H9 (cell line): ENCODE measurements at regions not wholly inside any gene's neighbourhood (a gene's known extent, or its start where the extent isn't known, plus 50 kb on each side); places are given as distances from the start of the nearest gene placed in this dataset.

ENCODE experiments used
- DNase-seq: peaks from one replicate; pipeline ENCODE4 v3.0.0-alpha.2; 2017
- H2AFZ ChIP-seq: one replicate; pipeline ENCODE4 v1.6.1; 2013; ENCODE audit warnings: mild to moderate bottlenecking, low read length, control low read depth, moderate library complexity
- H2AK5ac ChIP-seq: 2 replicates; pipeline ENCODE4 v1.6.1; 2013; ENCODE audit warnings: low read length, control low read depth, mixed read lengths; ENCODE audit not compliant: insufficient read length
- H2BK120ac ChIP-seq: one replicate; pipeline ENCODE4 v1.6.1; 2013; ENCODE audit warnings: low read depth, mild to moderate bottlenecking, low read length, control low read depth, inconsistent platforms; ENCODE audit not compliant: poor library complexity, severe bottlenecking
- H2BK12ac ChIP-seq: 2 replicates; pipeline ENCODE4 v1.6.1; 2013; ENCODE audit warnings: low read length, control low read depth, mixed read lengths, low read depth; ENCODE audit not compliant: insufficient read length
- H2BK15ac ChIP-seq: 2 replicates; pipeline ENCODE4 v1.6.1; 2013; ENCODE audit warnings: low read depth, low read length, control low read depth
- H2BK20ac ChIP-seq: one replicate; pipeline ENCODE4 v1.6.1; 2013; ENCODE audit warnings: low read depth, mild to moderate bottlenecking, low read length, control low read depth, inconsistent platforms; ENCODE audit not compliant: poor library complexity, severe bottlenecking
- H2BK5ac ChIP-seq: 2 replicates; pipeline ENCODE4 v1.6.1; 2013; ENCODE audit warnings: low read length, control low read depth, mixed read lengths; ENCODE audit not compliant: insufficient read length
- H3K14ac ChIP-seq: 2 replicates; pipeline ENCODE4 v1.6.1; 2013; ENCODE audit warnings: low read length, control low read depth; ENCODE audit not compliant: insufficient read depth
- H3K18ac ChIP-seq: 2 replicates; pipeline ENCODE4 v1.6.1; 2013; ENCODE audit warnings: low read depth, mild to moderate bottlenecking, mixed read lengths, low read length, control low read depth; ENCODE audit not compliant: insufficient read length
- H3K23ac ChIP-seq: 2 replicates; pipeline ENCODE4 v1.6.1; 2013; ENCODE audit warnings: low read length, control low read depth, mixed read lengths, low read depth; ENCODE audit not compliant: insufficient read length
- H3K23me2 ChIP-seq: 2 replicates; pipeline ENCODE4 v1.6.1; 2013; ENCODE audit warnings: low read depth, mild to moderate bottlenecking, mixed read lengths, low read length, control low read depth; ENCODE audit not compliant: insufficient read length, poor library complexity, severe bottlenecking
- H3K27ac ChIP-seq: 2 replicates; pipeline ENCODE4 v1.5.1; 2013; ENCODE audit warnings: low read length, control low read depth, mixed read lengths, low read depth; ENCODE audit not compliant: insufficient read length
- H3K27me3 ChIP-seq: 2 replicates; pipeline ENCODE4 v1.6.1; 2013; ENCODE audit warnings: low read length, control low read depth, inconsistent platforms; ENCODE audit not compliant: insufficient read depth
- H3K4ac ChIP-seq: 2 replicates; pipeline ENCODE4 v1.6.1; 2013; ENCODE audit warnings: low read depth, mild to moderate bottlenecking, control low read depth, inconsistent platforms, low read length, moderate library complexity
- H3K4me1 ChIP-seq: 2 replicates; pipeline ENCODE4 v1.6.1; 2013; ENCODE audit warnings: low read length, control low read depth, inconsistent platforms; ENCODE audit not compliant: insufficient read depth
- H3K4me2 ChIP-seq: 2 replicates; pipeline ENCODE4 v1.6.1; 2013; ENCODE audit warnings: low read length, control low read depth, mixed read lengths; ENCODE audit not compliant: insufficient read length, insufficient read depth
- H3K56ac ChIP-seq: 2 replicates; pipeline ENCODE4 v1.6.1; 2013; ENCODE audit warnings: low read depth, mild to moderate bottlenecking, mixed read lengths, low read length, control low read depth; ENCODE audit not compliant: insufficient read length
- H3K79me1 ChIP-seq: 2 replicates; pipeline ENCODE4 v1.6.1; 2013; ENCODE audit warnings: low read depth, mild to moderate bottlenecking, moderate library complexity, low read length, control low read depth, inconsistent platforms; ENCODE audit not compliant: insufficient read depth, poor library complexity, severe bottlenecking
- H3K79me2 ChIP-seq: 2 replicates; pipeline ENCODE4 v1.6.1; 2013; ENCODE audit warnings: low read length, control low read depth, inconsistent platforms; ENCODE audit not compliant: insufficient read depth
- H3K9ac ChIP-seq: 2 replicates; pipeline ENCODE4 v1.6.1; 2013; ENCODE audit warnings: low read length, control low read depth, mixed read lengths; ENCODE audit not compliant: insufficient read length; ENCODE audit errors: extremely low read depth
- H3K9me3 ChIP-seq: one replicate; pipeline ENCODE4 v1.6.1; 2013; ENCODE audit warnings: low read depth, low read length, inconsistent platforms; ENCODE audit not compliant: control insufficient read depth
- H3T11ph ChIP-seq: one replicate; pipeline ENCODE4 v1.6.1; 2013; ENCODE audit warnings: mild to moderate bottlenecking, low read length, control low read depth, inconsistent platforms
- H4K20me1 ChIP-seq: one replicate; pipeline ENCODE4 v1.6.1; 2013; ENCODE audit not compliant: control insufficient read depth, insufficient read length, insufficient read depth
- H4K5ac ChIP-seq: 2 replicates; pipeline ENCODE4 v1.6.1; 2013; ENCODE audit warnings: low read depth, mild to moderate bottlenecking, mixed read lengths, low read length, control low read depth; ENCODE audit not compliant: insufficient read length
- H4K8ac ChIP-seq: replicated peaks from 2 replicates; pipeline ENCODE4 v1.6.1; 2013; ENCODE audit warnings: low read length, control low read depth, mixed read lengths, low read depth; ENCODE audit not compliant: insufficient read length
- H4K91ac ChIP-seq: 2 replicates; pipeline ENCODE4 v1.6.1; 2013; ENCODE audit warnings: low read depth, mild to moderate bottlenecking, moderate library complexity, mixed read lengths, low read length, control low read depth; ENCODE audit not compliant: insufficient read length
- H3K27ac Mint-ChIP-seq, 3 experiments: 2 replicates in 2 of 3; 3 replicates in 1 of 3; pipeline ENCODE4 v1.8.0; 2020 to 2021; ENCODE audit warnings: mixed read lengths in 3 of 3, mild to moderate bottlenecking in 1 of 3, moderate library complexity in 1 of 3
- H3K27me3 Mint-ChIP-seq: 2 replicates; pipeline ENCODE4 v1.8.0; 2021; ENCODE audit warnings: low read depth, mild to moderate bottlenecking, moderate library complexity, mixed read lengths
- H3K36me3 Mint-ChIP-seq, 3 experiments: 2 replicates in 2 of 3; 3 replicates in 1 of 3; pipeline ENCODE4 v1.8.0; 2020 to 2021; ENCODE audit warnings: low read depth in 3 of 3, mixed read lengths in 3 of 3; ENCODE audit not compliant: insufficient read depth in 1 of 3
- H3K4me1 Mint-ChIP-seq, 2 experiments: 2 replicates each; pipeline ENCODE4 v1.8.0; 2020; ENCODE audit warnings: mixed read lengths in 2 of 2
- H3K4me3 Mint-ChIP-seq, 2 experiments: 2 replicates in 1 of 2; 3 replicates in 1 of 2; pipeline ENCODE4 v1.8.0; 2020 to 2021; ENCODE audit warnings: mild to moderate bottlenecking in 2 of 2, mixed read lengths in 2 of 2, moderate library complexity in 1 of 2
- H3K9me3 Mint-ChIP-seq, 2 experiments: 2 replicates in 1 of 2; 3 replicates in 1 of 2; pipeline ENCODE4 v1.8.0; 2020; ENCODE audit warnings: mild to moderate bottlenecking in 2 of 2, mixed read lengths in 2 of 2, moderate library complexity in 1 of 2
- CTCF ChIP-seq: fragments of 200-600 bp; sonication (generic); conservative IDR thresholded peaks from 3 replicates; pipeline ENCODE4 v1.8.0; 2021; ENCODE audit warnings: antibody characterized with exemption, mild to moderate bottlenecking
- WGBS: extraction: QIAGEN DNeasy Blood & Tissue Kit; methylation state at CpG from one replicate; pipeline ENCODE4 v1.1.7; 2013; ENCODE audit warnings: missing lambda C conversion rate, low lambda C conversion rate, mixed read lengths; ENCODE audit not compliant: insufficient read length; ENCODE audit errors: extremely low coverage; 5-methylcytosine and 5-hydroxymethylcytosine counted together

GRCh38 chr13:105307776-105308175 lies 1227.7 kb downstream of the EFNB2 start:
- no peak overlapping the region for H2BK120ac ChIP-seq
- Mint-ChIP-seq H3K9me3 (0 out of 5 replicates have a peak, but pooled peaks cover 0 to 3% of the 10 kb centered on the region in 2 experiments), H3K36me3 (peaks cover 0 to 5% (median 2%) of the 10 kb centered on the region in 3 experiments; a peak in 2 of 7 replicates), H3K27me3 (no peaks in the 10 kb centered on the region), H3K4me1 (no peaks in the 10 kb centered on the region), H3K4me3 (no peak overlapping the region), H3K27ac (no peak overlapping the region)
- H3K79me1 ChIP-seq = no peaks in the 10 kb centered on the region
- no peak overlapping the region for H3K14ac ChIP-seq
- H3K4me2 ChIP-seq = no peak overlapping the region
- no peak overlapping the region for H3K9ac ChIP-seq
- no peak overlapping the region for H2AFZ ChIP-seq
- H3K23ac ChIP-seq = no peak overlapping the region
- H3K4ac ChIP-seq = no peak overlapping the region
- TF ChIP-seq CTCF = no peak
- no peak overlapping the region for H4K5ac ChIP-seq
- no peaks in the 10 kb centered on the region for H3K23me2 ChIP-seq
- H4K91ac ChIP-seq = no peak overlapping the region
- no peak overlapping the region for H2BK5ac ChIP-seq
- no peak overlapping the region for H4K8ac ChIP-seq
- H3T11ph ChIP-seq = no peak overlapping the region
- no CpG with 5 or more reads among the region's 3 CpGs for WGBS
- no peaks in the 10 kb centered on the region for H3K4me1 ChIP-seq
- H4K20me1 ChIP-seq = no peaks in the 10 kb centered on the region
- no peak overlapping the region for H3K56ac ChIP-seq
- H3K18ac ChIP-seq = no peak overlapping the region
- H2BK12ac ChIP-seq = no peak overlapping the region
- H3K27me3 ChIP-seq = no peaks in the 10 kb centered on the region
- H2AK5ac ChIP-seq = no peak overlapping the region
- H3K9me3 ChIP-seq = no peaks in the 10 kb centered on the region
- no peak overlapping the region for H2BK20ac ChIP-seq
- no peak overlapping the region for H2BK15ac ChIP-seq
- no peaks in the 10 kb centered on the region for H3K79me2 ChIP-seq
- no peak for DNase-seq
- H3K27ac ChIP-seq = no peak overlapping the region
